Vagina (tissue), 2 donors: ENCODE measurements at regions not wholly inside any gene's neighbourhood (a gene's known extent, or its start where the extent isn't known, plus 50 kb on each side); places are given as distances from the start of the nearest gene placed in this dataset.

Experiments used
- CTCF ChIP-seq, 3 experiments: fragments of 450-650 bp in 2 of 3; fragments of 200-600 bp in 1 of 3; sonication (generic) in 1 of 3; IDR thresholded peaks; one replicate each; pipeline ENCODE4 v1.5.1; 2017 to 2019; ENCODE audit warnings: antibody characterized with exemption in 3 of 3, mild to moderate bottlenecking in 2 of 3, moderate library complexity in 2 of 3
- POLR2A ChIP-seq, 2 donors: fragments of 450-650 bp; IDR thresholded peaks; one replicate each; pipeline ENCODE4 v1.6.1; 2017; ENCODE audit warnings: antibody characterized with exemption in 2 of 2, mild to moderate bottlenecking in 2 of 2, moderate library complexity in 2 of 2
- POLR2AphosphoS5 ChIP-seq, 2 donors: sonication (generic); formaldehyde crosslinking; IDR thresholded peaks; one replicate each; pipeline ENCODE4 v1.9.0; 2017; ENCODE audit warnings: antibody characterized with exemption in 2 of 2, mild to moderate bottlenecking in 2 of 2, low read depth in 1 of 2; ENCODE audit not compliant: insufficient read depth in 1 of 2

- TF ChIP-seq CTCF (IDR thresholded peaks at IDR 0.05) = no peak
- no peak for TF ChIP-seq POLR2A (IDR thresholded peaks at IDR 0.05)
- no peak for TF ChIP-seq POLR2AphosphoS5 (IDR thresholded peaks at IDR 0.05; ENCODE audit: insufficient read depth in 1 of 2, low read depth in 1 of 2)
Measured at GRCh38 chr7:26096136-26096535, 55.9 kb upstream of the NFE2L3 start.
